Esophagus squamous epithelium (tissue), 4 donors: ENCODE measurements at regions not wholly inside any gene's neighbourhood (a gene's known extent, or its start where the extent isn't known, plus 50 kb on each side); places are given as distances from the start of the nearest gene placed in this dataset.

Experiments used
- POLR2A ChIP-seq, 4 donors: fragments of 450-650 bp; IDR thresholded peaks; one replicate each; pipeline ENCODE4 v1.6.1; 2017; ENCODE audit warnings: antibody characterized with exemption in 4 of 4, mild to moderate bottlenecking in 4 of 4, moderate library complexity in 3 of 4
- TF ChIP-seq, protein P1 (sequence below), 6 experiments: fragments of 450-650 bp in 4 of 6; fragments of 200-600 bp in 2 of 6; sonication (generic) in 2 of 6; IDR thresholded peaks; one replicate each; pipeline ENCODE4 v1.5.1; 2016 to 2019; ENCODE audit warnings: antibody characterized with exemption in 6 of 6, mild to moderate bottlenecking in 4 of 6, moderate library complexity in 4 of 6

GRCh38 chr18:72391427-72391826, 152.7 kb downstream of the CBLN2 start:
- TF ChIP-seq, protein P1, sequence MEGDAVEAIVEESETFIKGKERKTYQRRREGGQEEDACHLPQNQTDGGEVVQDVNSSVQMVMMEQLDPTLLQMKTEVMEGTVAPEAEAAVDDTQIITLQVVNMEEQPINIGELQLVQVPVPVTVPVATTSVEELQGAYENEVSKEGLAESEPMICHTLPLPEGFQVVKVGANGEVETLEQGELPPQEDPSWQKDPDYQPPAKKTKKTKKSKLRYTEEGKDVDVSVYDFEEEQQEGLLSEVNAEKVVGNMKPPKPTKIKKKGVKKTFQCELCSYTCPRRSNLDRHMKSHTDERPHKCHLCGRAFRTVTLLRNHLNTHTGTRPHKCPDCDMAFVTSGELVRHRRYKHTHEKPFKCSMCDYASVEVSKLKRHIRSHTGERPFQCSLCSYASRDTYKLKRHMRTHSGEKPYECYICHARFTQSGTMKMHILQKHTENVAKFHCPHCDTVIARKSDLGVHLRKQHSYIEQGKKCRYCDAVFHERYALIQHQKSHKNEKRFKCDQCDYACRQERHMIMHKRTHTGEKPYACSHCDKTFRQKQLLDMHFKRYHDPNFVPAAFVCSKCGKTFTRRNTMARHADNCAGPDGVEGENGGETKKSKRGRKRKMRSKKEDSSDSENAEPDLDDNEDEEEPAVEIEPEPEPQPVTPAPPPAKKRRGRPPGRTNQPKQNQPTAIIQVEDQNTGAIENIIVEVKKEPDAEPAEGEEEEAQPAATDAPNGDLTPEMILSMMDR (IDR thresholded peaks at IDR 0.05) = no peak
- no peak for TF ChIP-seq POLR2A (IDR thresholded peaks at IDR 0.05)
